NB4 (cell line): ENCODE measurements at regions not wholly inside any gene's neighbourhood (a gene's known extent, or its start where the extent isn't known, plus 50 kb on each side); places are given as distances from the start of the nearest gene placed in this dataset.
"Not testable (repeated sequence)": the region's sequence is repeated elsewhere in the genome, so short reads cannot be mapped to it uniquely, and the experiment has no call there.

Source experiments
- DNase-seq: peaks from one replicate; pipeline ENCODE4 v3.0.0; 2010; ENCODE audit warnings: low read depth
- H3K4me3 ChIP-seq: one replicate; pipeline ENCODE4 v1.5.1; 2011; ENCODE audit warnings: mild to moderate bottlenecking, low read depth, low read length, moderate library complexity
- CTCF ChIP-seq: IDR thresholded peaks from one replicate; pipeline ENCODE4 v1.5.1; 2012; ENCODE audit warnings: low read depth, low read length
- MAX ChIP-seq: IDR thresholded peaks from 2 replicates; pipeline ENCODE4 v1.6.1; 2011; ENCODE audit warnings: low read depth, low read length
- MYC ChIP-seq: IDR thresholded peaks from 2 replicates; pipeline ENCODE4 v1.6.1; 2011; ENCODE audit warnings: low read depth, low read length
- POLR2A ChIP-seq: IDR thresholded peaks from 2 replicates; pipeline ENCODE4 v1.6.1; 2011; ENCODE audit warnings: mild to moderate bottlenecking; ENCODE audit not compliant: insufficient read length; ENCODE audit errors: extremely low read depth

DNA sequence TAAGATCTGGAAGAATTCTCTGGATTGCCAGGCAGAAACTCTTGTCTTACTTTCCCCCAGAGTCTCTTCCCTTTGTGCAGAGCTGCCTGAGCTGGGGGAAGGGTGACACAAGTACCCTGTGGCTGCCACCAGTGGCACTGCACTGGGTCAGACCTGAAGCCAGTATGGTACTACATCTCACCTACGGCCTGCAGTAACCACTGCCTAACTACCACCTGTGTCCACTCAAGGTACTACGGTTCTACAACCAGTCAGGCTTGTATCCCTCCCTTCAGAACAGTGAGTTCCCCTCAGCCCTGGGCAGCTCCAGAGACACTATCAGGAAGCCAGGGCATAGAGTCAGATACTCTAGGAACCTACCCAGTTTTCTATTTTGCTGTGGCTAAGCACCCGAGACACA is 212.0 kb upstream of the POU5F2 start:
- no peak overlapping the region for H3K4me3 ChIP-seq
- DNase-seq = no peak
- TF ChIP-seq MAX (no peak), CTCF (no peak), MYC (no peak), POLR2A (no peak)

GRCh38 chr5:93941897-93942296 is 200.5 kb upstream of the POU5F2 start:
- H3K4me3 ChIP-seq = no peak overlapping the region
- TF ChIP-seq MYC (no peak), CTCF (no peak), POLR2A (no peak), MAX (no peak)
- no peak for DNase-seq

- not testable (repeated sequence) for DNase-seq, H3K4me3 ChIP-seq
These were observed 191.9 kb upstream of the POU5F2 start for GRCh38 chr5:93933269-93933668.

- TF ChIP-seq MYC = no peak
- TF ChIP-seq POLR2A = no peak
- TF ChIP-seq MAX = no peak
- no peak for TF ChIP-seq CTCF
- DNase-seq = peak; percentile 6
- H3K4me3 ChIP-seq = no peak overlapping the region
These were observed 188.7 kb upstream of the POU5F2 start for GRCh38 chr5:93930098-93930497.

DNA sequence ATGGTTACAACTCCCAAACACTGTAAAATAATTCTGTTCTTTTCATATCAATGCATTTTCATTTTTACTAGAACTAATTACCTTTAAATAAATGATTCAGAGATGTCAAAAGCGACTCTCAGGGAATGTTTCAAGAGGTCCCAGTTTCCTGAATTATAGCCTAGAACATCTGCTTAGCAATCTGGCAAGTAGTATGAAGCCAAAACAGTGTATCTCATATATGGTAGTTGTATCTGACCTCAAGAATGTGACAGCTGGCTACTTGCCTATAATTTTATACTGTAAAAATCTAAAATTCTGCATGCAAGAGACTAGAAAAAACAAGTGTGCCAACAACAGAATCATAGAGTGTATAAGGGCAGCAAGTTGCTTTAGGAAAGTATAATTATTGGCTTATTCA is 187.7 kb upstream of the POU5F2 start:
- no peak for DNase-seq
- no peak overlapping the region for H3K4me3 ChIP-seq
- TF ChIP-seq POLR2A (no peak), MAX (no peak), MYC (no peak), CTCF (no peak)

DNA sequence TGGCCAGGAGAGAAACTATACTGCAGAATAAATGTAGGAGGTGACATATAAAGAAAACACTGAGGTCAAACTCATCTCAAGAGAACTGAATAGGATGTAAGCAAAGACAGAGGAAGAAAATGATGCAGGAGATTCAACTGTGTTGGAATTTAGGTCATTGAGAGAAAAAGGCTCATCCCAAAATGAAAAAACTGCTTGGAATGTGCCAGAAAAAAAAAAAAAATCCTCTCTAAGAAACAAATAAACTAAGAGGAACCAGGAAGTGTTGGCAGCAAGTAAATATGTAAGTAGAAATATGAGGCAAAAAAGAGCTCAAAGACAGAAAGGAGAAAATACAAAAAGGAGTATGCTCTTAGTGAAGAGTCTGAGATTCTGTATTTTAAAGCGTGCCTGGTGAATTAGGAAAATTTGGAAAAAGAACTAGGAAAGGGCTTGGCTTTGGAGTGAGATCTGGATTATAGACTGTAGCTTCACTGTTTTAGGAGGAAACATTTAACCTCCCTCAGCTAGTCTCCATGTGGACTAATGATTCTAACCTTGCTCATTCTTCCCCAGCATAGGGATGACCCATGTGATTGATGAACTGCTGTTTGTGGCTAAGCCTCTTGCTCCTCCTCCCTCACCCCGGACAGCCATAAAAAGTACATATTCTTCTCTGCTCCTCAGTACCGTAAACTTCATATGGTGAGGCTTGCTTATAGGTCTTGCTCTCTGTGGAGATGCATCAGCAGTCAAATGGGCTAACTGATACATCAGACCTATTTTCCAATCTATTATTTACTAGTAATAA is 185.6 kb upstream of the POU5F2 start:
- TF ChIP-seq POLR2A = no peak
- no peak for TF ChIP-seq CTCF
- TF ChIP-seq MAX = no peak
- no peak for TF ChIP-seq MYC
- no peak for DNase-seq
- no peak overlapping the region for H3K4me3 ChIP-seq
